HG03039 (cell line): ENCODE measurements at regions not wholly inside any gene's neighbourhood (a gene's known extent, or its start where the extent isn't known, plus 50 kb on each side); places are given as distances from the start of the nearest gene placed in this dataset.
"Not testable (repeated sequence)": the region's sequence is repeated elsewhere in the genome, so short reads cannot be mapped to it uniquely, and the experiment has no call there.

ENCODE experiments used
- ATAC-seq: cut with Tn5 transposase; IDR thresholded peaks from one replicate; pipeline ENCODE4 v1.9.1; 2021; ENCODE audit warnings: mild to moderate bottlenecking, moderate library complexity; ENCODE audit not compliant: unreplicated experiment

DNA sequence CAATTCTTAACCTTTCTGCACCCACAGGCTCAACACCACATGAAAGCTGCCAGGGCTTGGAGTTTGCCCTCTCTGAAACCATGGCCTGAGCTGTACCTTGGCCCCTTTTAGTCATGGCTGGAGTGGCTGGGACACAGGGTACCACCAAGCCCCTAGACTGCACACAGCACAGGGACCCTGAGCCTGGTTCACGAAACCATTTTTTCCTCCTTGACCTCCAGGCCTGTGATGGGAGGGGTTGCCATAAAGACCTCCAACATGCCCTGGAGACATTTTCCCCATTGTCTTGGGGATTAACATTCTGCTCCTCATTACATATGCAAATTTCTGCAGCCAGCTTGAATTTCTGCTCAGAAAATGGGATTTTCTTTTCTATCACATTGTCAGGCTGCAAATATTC, 113.4 kb downstream of the XPNPEP1 start:
- not testable (repeated sequence) for ATAC-seq

DNA sequence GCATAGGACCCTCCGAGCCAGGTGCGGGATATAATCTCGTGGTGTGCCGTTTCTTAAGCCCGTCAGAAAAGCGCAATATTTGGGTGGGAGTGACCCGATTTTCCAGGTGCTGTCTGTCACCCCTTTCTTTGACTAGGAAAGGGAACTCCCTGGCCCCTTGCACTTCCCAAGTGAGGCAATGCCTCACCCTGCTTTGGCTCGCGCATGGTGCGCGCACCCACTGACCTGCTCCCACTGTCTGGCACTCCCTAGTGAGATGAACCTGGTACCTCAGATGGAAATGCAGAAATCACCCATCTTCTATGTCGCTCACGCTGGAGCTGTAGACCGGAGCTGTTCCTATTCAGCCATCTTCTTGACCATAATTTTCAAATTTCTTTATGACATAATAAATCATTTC, 122.1 kb downstream of the XPNPEP1 start:
- ATAC-seq: not testable (repeated sequence)

DNA sequence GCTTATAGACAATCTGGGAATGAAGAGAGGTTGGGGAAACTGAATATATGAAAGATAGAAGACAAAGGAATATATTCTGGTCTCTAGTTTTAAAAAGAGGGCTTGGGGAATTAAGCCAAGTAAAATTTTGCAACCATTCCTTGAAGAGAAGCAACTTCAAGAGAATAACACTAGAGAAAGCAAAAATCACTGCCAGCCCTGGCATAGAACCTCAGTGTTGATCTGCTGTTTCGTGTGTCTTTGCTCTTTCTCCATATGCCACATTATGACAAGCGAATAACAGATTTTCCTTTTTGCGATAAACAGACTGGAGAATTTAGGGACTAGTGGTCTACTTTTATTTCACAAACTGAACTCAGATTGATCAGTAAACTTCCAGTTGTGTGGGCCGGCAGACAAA, 132.7 kb downstream of the XPNPEP1 start:
- ATAC-seq: no peak

DNA sequence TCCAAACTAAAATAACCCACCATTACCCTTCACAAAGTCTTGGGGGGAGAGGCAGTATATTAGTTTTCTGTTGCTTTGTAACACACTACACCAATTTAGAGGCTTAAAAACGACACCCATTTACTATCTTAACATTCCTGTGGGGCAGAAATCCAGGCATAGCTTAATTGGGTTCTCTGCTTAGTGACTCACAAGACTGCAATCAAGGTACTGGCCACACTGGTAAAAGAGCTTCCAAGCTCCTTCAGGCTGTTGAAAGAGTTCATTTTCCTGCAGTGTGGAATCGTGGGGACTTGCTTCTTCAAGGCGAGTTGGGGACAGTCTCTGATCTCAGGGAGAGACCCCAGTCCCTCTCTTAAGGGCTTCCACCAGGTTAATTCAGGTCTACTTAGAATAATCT, 139.1 kb downstream of the XPNPEP1 start:
- no peak for ATAC-seq

DNA sequence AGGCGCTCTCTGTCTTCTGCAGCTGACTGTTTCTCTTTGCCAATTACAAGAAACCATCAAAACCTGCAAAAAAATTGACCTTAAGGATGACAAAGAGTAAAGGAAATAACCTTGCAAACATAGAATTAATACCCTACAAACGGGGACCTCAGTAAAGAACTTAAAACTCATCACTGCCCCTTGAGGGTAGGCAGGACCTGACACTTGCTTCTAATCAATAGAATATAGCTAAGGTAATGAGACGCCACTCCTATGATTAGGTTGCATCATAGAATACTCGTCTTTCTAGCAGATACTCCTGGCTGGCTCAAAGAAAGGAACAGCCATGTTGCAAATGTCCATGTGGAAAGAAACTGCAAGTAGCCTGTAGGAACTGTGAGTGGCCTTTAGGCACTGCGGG, 140.0 kb downstream of the XPNPEP1 start:
- no peak for ATAC-seq

DNA sequence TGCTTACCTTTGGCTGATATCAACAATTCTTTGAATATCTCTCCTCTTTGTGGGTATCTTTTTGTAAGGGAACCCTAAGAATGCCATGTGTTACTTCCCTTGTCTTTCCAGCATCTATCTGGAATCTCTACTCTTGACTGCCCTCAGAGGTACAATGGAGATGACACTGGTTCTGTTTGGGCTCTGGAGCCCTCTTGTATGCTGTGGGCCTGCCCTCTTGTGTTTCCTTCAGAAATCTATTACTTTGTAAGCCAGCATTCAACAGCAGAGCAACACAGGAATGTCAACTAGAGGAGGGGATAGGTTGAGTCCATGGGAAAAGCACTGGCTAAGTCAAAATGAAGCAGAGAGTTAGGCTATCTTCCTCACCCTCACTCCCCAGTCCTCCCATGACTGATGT, 142.3 kb downstream of the XPNPEP1 start:
- ATAC-seq: no peak

DNA sequence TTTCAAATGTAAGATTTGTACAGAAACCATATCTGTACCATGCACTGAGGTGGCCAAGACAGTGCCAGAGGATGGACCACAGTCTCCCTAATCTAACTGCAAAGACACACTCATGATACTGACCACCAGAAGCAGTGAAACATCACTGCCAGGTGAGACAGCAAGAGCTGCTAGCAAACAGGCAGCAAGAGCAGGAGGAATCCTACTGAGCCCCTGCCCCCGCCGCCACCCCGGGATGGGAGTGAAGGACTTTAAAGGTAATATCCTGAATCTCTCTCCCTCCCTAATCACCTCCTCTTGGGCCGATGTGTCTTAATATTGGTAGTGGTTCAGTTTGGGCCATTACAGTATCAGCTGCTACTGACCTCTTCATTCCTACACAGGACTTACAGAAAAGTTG, 144.3 kb downstream of the XPNPEP1 start:
- ATAC-seq: no peak

DNA sequence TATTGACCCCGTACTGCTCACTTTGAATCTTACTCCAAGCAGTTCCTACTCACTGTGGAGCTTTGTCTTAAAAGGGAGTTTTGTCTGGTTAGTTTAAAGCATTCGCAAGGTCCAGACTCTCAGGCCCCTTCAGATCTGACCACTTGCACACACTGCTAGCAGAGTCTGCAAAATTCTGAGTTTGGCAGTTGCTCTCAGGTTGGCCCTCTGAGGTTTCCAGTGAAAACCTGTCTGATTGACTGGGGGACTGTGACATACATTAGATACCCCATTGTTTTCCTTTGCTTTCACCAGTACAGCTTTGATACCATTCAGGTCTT, 149.2 kb downstream of the XPNPEP1 start:
- no peak for ATAC-seq

DNA sequence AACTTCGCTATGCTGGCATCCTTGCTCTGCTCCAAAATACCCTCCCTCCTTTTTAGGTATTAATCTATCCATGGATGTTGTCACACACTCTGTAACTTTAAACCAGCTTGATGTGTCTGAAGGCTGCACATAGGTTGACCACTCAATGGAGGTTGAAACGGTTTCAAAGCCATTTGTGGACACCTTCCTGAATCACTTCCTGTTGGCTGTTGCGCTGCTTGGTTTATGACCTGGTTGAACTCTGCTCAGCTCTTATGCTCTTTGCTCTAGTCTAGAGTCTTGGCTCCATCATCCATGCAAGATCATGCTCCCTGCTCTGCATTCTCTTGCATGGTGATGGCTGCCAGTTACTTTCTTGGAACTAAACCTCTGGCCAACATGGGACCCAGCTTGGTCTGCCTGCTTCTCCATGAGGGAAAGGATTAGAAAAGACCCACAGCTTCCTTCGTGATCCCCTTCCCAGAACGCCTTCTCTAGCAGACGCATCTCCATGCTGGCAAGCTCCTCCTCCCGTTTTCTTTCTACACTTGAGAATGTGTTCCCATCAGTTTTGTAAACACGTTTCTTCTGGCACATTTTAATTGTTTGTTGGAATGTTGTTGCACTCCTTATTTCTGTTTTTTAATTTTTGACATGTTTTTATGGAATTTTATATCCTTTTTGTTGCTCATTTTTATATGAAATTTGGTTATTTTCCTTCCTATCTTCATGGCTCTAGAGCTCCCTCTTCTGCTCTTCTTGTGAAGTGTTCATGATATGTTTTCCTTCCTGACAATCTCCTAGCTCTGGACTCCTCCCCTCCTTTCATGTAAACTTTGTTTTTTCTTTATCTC, 149.8 kb downstream of the XPNPEP1 start:
- ATAC-seq: no peak

DNA sequence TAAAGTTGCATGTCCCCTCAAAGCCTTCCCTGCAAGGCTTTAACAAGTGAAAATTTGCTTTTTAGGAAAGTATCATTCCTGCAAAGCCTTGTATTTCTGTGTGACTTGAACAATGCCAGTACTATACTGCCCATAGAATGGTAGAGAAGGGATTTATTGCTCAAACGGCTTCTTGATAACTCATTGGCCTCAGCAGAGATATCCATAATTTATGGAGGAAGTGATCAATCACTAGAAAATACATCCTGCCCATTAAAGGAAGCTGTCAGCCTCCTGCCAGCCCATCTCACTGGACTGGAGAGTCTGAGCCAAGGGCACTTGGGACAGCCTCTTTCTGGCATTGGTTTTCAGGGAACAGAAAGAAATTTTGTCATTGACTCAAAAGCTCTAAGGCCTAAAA, 152.6 kb downstream of the XPNPEP1 start:
- no peak for ATAC-seq

DNA sequence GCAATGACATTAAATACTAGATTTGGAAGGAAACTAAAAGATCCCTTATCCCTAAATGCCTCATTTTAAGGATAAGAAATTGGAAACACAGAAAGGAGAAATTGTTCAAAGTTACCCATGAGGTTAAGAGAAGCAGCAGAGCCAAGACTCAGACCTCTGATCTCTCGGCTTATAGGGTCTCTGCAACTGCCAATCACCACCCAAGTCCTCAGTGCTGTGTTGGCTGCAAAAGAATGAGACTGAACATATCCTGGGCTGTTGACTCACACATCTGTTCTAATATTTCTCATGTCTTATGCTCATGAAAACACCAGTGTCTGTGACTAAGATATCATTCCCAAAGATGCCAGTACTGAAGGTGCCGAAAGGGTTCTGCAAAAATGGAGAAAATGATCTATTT, 153.3 kb downstream of the XPNPEP1 start:
- ATAC-seq: no peak

DNA sequence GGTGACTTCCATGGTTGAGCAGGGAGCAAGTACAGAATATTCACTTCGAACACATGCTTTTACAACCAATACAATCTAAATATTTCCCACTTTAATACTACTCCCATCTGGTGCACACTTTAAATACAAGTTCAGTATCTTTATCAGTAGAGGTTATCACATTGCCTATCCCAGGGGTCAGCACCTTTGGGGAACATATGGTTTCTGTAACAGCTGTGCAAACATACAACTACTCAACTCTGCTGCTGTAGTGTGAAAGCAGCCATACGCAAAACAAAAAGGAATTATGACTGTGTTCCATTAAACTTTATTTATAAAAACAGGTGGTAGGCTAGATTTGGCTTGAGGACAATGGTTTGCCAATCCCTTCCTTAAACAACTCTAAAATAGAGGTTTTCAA, 157.5 kb downstream of the XPNPEP1 start:
- no peak for ATAC-seq

DNA sequence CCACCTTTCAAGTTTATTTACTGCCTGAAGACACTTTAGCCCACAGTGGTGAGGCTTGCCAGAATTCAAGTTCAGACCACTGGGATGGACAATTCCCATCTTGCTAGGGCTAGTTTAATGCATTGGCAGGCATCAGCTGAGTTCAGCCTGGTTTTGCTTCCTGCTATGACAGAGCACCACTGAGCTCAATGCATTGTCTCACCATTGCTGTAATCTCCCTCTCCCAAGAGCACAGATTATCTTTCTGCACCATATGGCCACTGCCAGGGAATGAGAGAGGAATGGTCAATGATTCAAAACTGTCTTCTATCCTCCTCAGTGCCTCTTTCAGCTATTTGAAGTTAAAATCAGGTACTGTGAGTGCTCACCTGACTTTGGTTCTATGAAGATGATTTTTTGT, 160.8 kb downstream of the XPNPEP1 start:
- ATAC-seq: no peak

DNA sequence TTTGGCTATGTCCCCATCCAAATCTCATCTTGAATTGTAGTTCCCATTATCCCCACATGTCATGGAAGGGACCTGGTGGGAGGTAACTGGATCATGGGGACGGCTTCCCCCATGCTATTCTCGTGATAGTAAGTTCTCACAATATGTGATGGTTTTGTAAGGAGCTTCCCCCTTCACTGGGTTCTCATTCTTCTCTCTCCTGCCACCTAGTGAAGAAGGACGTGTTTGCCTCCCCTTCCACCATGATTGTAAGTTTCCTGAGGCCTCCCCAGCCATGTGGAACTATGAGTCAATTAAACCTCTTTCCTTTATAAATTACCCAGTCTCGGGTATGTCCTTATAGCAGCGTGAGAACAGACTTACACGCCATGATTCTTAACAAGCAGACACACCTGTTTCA, 165.6 kb downstream of the XPNPEP1 start:
- ATAC-seq: not testable (repeated sequence)

DNA sequence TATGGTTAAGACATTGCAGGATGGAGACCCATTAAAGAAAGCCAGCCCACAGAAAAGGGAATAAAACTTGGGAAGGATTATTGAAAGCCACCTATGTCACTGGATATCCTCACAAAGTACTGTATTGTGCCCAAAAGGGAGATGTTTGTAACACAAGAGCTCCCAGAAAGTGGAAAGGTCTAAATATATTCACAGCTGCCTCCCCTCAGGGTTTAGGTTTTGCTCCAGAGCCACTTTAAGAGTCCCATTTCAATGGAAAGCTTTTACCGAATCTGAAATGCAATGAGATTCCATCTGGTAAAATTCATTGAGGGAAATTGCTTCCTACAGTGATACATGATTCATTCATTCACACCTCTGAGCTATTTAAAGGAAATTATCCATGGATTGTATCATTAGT, 176.4 kb downstream of the XPNPEP1 start:
- no peak for ATAC-seq

DNA sequence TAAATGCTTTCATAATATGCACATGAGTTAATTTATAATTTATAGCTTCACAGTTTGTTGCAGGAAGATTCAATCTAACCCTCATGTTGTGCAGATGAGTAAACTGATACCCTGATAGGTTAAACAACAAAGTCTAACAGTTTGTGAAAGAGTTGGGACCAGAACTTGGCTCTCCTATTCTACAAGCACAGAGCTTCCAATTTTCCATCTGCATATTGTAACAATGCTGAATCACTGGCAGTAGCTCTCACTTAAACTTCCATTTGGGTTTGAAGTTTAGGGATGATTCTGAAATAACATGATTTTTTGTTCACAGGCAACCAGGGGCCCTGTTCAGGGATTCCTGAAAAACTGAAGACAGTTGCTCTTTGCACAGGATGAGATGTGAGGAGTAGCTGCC, 179.3 kb downstream of the XPNPEP1 start:
- no peak for ATAC-seq

DNA sequence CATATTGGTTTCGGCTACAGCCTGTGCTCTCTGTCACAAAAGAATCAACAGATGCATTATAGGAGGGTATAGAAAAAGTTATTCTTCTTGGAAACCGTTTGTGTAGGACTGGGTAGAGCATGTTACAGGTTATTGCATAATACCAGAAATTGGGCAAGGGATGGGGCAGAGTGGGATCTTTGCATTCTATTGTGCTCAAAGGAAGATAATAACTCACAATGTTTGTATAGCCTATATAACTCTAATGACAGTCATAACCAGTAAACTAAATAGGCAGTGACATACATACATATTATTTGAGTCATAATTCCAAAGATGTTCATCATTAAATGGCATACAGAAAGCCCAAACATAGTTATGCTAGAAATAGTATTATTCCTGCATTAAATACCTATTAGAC, 179.7 kb downstream of the XPNPEP1 start:
- ATAC-seq: no peak

DNA sequence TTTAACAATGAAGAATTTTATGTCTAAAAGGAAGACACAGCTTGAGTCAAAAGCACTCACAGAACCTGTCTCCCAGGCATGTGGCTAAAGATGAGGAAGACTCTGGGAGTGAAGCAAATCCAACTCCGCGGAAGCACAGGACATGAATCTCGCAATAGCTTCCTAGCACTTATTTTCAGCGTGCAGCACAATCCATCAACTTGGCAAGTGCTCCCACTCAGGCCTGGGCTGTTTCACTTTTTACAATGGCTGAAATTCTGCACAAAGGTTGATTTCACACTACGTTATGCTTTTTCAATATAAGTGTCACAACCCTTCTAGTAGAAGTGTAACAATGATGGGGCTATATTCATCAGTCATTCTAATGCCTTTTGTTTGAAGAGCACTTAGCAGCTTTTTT, 180.2 kb downstream of the XPNPEP1 start:
- no peak for ATAC-seq

DNA sequence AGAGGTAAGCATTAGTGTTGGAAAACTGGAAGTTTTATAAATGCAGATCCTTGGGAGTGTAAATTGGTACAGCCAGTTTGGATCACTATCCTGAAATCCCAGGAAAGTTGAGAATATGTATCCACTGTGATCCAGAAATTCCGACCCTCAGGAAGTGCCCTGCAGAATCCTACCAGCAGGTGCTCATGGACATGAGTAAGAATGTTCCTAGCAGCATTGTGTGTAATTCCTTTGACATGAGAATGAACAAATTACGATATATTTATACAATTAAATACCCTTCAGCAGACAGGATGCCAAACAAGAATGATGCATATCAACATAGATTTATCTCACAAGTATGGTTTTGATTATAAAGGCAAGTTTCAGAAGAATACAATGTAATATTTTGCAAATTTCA, 181.6 kb downstream of the XPNPEP1 start:
- no peak for ATAC-seq

DNA sequence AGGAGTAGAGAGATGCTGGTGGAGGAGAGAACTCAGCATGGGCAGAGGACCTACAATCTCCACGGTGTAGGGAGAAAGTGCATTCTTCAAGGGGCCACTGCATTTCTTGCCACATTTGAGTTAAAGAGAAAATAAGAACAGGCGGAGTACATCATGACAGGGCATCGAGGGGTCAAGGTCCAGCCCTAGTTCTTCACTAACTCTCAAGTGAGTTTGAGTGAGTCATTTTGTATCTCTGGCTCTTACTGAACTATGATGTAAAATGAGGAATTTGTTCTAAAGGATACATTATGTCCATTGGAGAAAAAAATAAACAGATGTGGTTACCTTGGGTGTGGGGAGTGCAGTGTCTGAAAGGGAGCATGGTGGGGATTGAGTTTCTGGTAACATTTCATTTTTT, 182.9 kb downstream of the XPNPEP1 start:
- ATAC-seq: no peak

DNA sequence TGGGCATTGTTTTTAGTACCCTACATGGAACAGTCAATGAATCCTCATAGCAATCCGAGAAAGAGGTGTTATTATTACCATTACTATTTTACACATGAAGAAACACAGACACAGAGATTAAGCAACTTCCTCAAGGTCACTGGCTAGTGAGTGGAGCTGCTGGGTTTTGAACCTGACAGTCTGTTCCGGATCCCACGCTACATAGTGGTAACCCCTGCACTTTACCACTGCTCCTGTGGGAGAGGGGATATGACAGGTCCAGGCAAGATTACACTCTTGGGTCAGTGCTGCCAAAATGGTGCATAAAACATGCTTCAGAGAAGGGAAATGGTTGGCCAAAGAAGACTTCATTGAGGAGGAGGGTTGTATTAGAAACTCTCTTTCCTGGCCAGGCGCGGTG, 185.7 kb downstream of the XPNPEP1 start:
- ATAC-seq: no peak

DNA sequence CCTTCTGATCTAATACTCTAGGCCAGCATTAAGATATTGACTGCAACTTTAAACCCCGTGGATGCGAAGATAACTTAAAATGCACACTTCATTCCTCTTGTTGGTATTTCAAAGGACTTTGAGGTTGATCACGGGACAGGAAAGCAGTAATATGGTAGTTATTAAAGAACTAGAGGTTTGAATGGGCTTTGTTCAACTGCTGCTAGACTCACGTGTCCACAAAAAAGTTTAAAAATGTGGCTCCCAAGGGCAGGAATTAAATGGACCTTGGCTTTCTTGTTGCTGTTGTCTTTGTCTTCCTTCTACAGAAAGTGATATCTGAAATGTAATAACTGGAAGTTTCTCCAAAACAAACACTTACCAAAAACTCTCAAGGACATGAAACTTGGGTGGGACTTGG, 186.3 kb downstream of the XPNPEP1 start:
- no peak for ATAC-seq

DNA sequence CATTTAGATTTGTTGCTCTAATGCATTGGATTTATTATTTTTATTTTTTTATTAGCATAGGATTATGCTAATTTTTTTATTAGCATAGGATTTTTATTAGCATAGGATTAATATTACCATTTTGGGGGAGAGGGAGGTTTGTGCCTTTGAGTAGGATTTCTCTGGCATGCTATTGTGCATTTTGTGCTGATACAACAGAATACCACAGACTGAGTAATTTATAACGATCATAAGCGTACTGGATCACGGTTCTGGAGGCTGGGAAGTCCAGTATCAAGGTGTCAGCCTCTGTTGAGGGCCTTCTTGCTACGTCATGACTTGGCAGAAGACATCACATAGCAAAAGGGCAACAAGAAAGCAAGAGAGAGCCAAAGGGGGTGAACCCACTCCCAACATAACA, 187.5 kb downstream of the XPNPEP1 start:
- ATAC-seq: no peak
